ENCODE measurements at regions not wholly inside any gene's neighbourhood (a gene's known extent, or its start where the extent isn't known, plus 50 kb on each side); places are given as distances from the start of the nearest gene placed in this dataset.

GRCh38 chr6:169316651-169317050, 63.0 kb upstream of the THBS2 start:
- H3K9me3 ChIP-seq, result no peaks in the 10 kb centered on the region
- no peaks in the 10 kb centered on the region for H3K36me3 ChIP-seq
- intact Hi-C loops (cut with DNase I; ENCODE audit: low total_unique reads), result no loop called here
- H3K4me1 ChIP-seq, result no peaks in the 10 kb centered on the region
- DNase-seq, result no peak
- no peak for ATAC-seq
- TF ChIP-seq POLR2A (IDR thresholded peaks at IDR 0.05) (no peak), CTCF (IDR thresholded peaks at IDR 0.05 in 4 of 5, conservative IDR thresholded peaks at IDR 0.05 in 1 of 5) (no peak)
- peaks cover 0 to 4% (median 4%) of the 10 kb centered on the region in 3 donors for H3K27me3 ChIP-seq
- H3K4me3 ChIP-seq, result no peak overlapping the region
- in situ Hi-C loops (cut with MboI; ENCODE audit: low sequenced_read_pairs in 4 of 4), result no loop called here
- no peak overlapping the region for H3K27ac ChIP-seq

- in situ Hi-C loops (cut with MboI; ENCODE audit: low sequenced_read_pairs in 4 of 4), result no loop called here
- H3K4me3 ChIP-seq, result no peak overlapping the region
- ATAC-seq, result no peak
Measured at GRCh38 chr6:169315830-169316614, 62.4 kb upstream of the THBS2 start.

GRCh38 chr6:169313347-169314010, 59.8 kb upstream of the THBS2 start:
- Histone ChIP-seq H3K27me3 (peaks cover 0 to 4% (median 0%) of the 10 kb centered on the region in 3 donors), H3K4me1 (no peaks in the 10 kb centered on the region), H3K4me3 (no peak overlapping the region), H3K9me3 (no peaks in the 10 kb centered on the region), H3K36me3 (no peaks in the 10 kb centered on the region), H3K27ac (no peak overlapping the region)
- in situ Hi-C loops (cut with MboI; ENCODE audit: low sequenced_read_pairs in 4 of 4) (no loop called here), intact Hi-C loops (cut with DNase I; ENCODE audit: low total_unique reads) (no loop called here)
- DNase-seq (no peak), ATAC-seq (no peak)
- TF ChIP-seq CTCF (IDR thresholded peaks at IDR 0.05 in 4 of 5, conservative IDR thresholded peaks at IDR 0.05 in 1 of 5) (no peak), POLR2A (IDR thresholded peaks at IDR 0.05) (no peak)

More at GRCh38 chr6:169315830-169316614, 62.4 kb upstream of the THBS2 start:
- no peak for DNase-seq
- intact Hi-C loops (cut with DNase I; ENCODE audit: low total_unique reads), result no loop called here
- TF ChIP-seq POLR2A (IDR thresholded peaks at IDR 0.05), result no peak
- TF ChIP-seq CTCF (IDR thresholded peaks at IDR 0.05 in 4 of 5, conservative IDR thresholded peaks at IDR 0.05 in 1 of 5), result no peak
- H3K4me1 ChIP-seq, result no peaks in the 10 kb centered on the region
- no peaks in the 10 kb centered on the region for H3K36me3 ChIP-seq
- peaks cover 0 to 4% (median 4%) of the 10 kb centered on the region in 3 donors for H3K27me3 ChIP-seq
- H3K9me3 ChIP-seq, result no peaks in the 10 kb centered on the region
- H3K27ac ChIP-seq, result no peak overlapping the region

GRCh38 chr6:169312658-169313346, 59.2 kb upstream of the THBS2 start:
- no peaks in the 10 kb centered on the region for H3K9me3 ChIP-seq
- no peak overlapping the region for H3K4me3 ChIP-seq
- no peaks in the 10 kb centered on the region for H3K36me3 ChIP-seq
- ATAC-seq, result no peak
- in situ Hi-C loops (cut with MboI; ENCODE audit: low sequenced_read_pairs in 4 of 4) (no loop called here), intact Hi-C loops (cut with DNase I; ENCODE audit: low total_unique reads) (no loop called here)
- H3K27ac ChIP-seq, result no peak overlapping the region
- peak in 1 of 2 donors; percentile 42 for DNase-seq
- TF ChIP-seq CTCF (IDR thresholded peaks at IDR 0.05 in 4 of 5, conservative IDR thresholded peaks at IDR 0.05 in 1 of 5), result no peak
- TF ChIP-seq POLR2A (IDR thresholded peaks at IDR 0.05), result no peak
- H3K4me1 ChIP-seq, result no peaks in the 10 kb centered on the region
- H3K27me3 ChIP-seq, result no peaks in the 10 kb centered on the region
